22Rv1 (cell line): ENCODE measurements at regions not wholly inside any gene's neighbourhood (a gene's known extent, or its start where the extent isn't known, plus 50 kb on each side); places are given as distances from the start of the nearest gene placed in this dataset.

Source experiments
- CTCF ChIP-seq: fragments of 450-650 bp; IDR thresholded peaks from 2 replicates; pipeline ENCODE4 v1.5.1; 2017; ENCODE audit warnings: mild to moderate bottlenecking
- ZFX ChIP-seq: fragments of 450-650 bp; IDR thresholded peaks from 2 replicates; pipeline ENCODE4 v1.6.1; 2017; ENCODE audit warnings: antibody characterized with exemption, borderline replicate concordance

- no peak for TF ChIP-seq CTCF
- no peak for TF ChIP-seq ZFX
Measured at GRCh38 chr9:7606591-7606990, 193.0 kb downstream of the DMAC1 start.
